Panc1 (cell line): ENCODE measurements at regions not wholly inside any gene's neighbourhood (a gene's known extent, or its start where the extent isn't known, plus 50 kb on each side); places are given as distances from the start of the nearest gene placed in this dataset.

Experiments used
- ATAC-seq: fragments of 200-7000 bp; cut with Tn5 transposase; 2 replicates; pipeline ENCODE4 v1.9.1; 2020; ENCODE audit warnings: mild to moderate bottlenecking, moderate library complexity
- BruUV-seq: library from RNA; stranded (reverse); fragments of 400-500 nt; replicated peaks from 2 replicates; lab custom pipeline; 2021; lab: Mats Ljungman, UMichigan
- CTCF ChIA-PET: fragments of 300-600 bp; sonication (Branson Sonifier 250); formaldehyde crosslinking; loops from one replicate; lab custom pipeline; 2022; ENCODE audit warnings: antibody characterized with exemption; lab: Charles Lee
- POLR2A ChIA-PET: fragments of 300-600 bp; sonication (Branson Sonifier 250); formaldehyde crosslinking; loops from one replicate; lab custom pipeline; 2022; ENCODE audit warnings: antibody characterized with exemption; lab: Charles Lee
- DNase-seq: peaks from one replicate; pipeline ENCODE4 v3.0.0-alpha.2; 2010; ENCODE audit warnings: low read depth, low spot score
- H3K27ac ChIP-seq: 2 replicates; pipeline ENCODE4 v1.5.1; 2011; ENCODE audit warnings: mild to moderate bottlenecking, low read length, inconsistent platforms
- H3K27me3 ChIP-seq: fragments of 200-500 bp; sonication (Bioruptor generic); 2 replicates; pipeline ENCODE4 v1.6.0; 2014; ENCODE audit warnings: low read length, inconsistent platforms; ENCODE audit not compliant: control insufficient read depth, insufficient read depth
- H3K36me3 ChIP-seq: fragments of 200-500 bp; sonication (Bioruptor generic); 2 replicates; pipeline ENCODE4 v1.5.1; 2014; ENCODE audit warnings: inconsistent platforms, mild to moderate bottlenecking, low read length, moderate library complexity; ENCODE audit not compliant: control insufficient read depth, insufficient read depth
- H3K4me1 ChIP-seq: 2 replicates; pipeline ENCODE4 v1.5.1; 2011; ENCODE audit warnings: inconsistent platforms, mild to moderate bottlenecking, low read length, moderate library complexity; ENCODE audit not compliant: control insufficient read depth, insufficient read depth
- H3K4me3 ChIP-seq, 2 experiments: 2 replicates each; pipeline ENCODE4 v1.5.1; 2011 to 2012; ENCODE audit warnings: low read depth in 2 of 2, low read length in 2 of 2, mild to moderate bottlenecking in 2 of 2, inconsistent platforms in 1 of 2, moderate library complexity in 1 of 2
- H3K9me3 ChIP-seq: fragments of 200-500 bp; sonication (Bioruptor generic); 2 replicates; pipeline ENCODE4 v1.5.1; 2014; ENCODE audit warnings: low read depth, mild to moderate bottlenecking, inconsistent platforms, low read length, moderate library complexity; ENCODE audit not compliant: control insufficient read depth, insufficient read depth
- POLR2AphosphoS5 ChIP-seq: IDR thresholded peaks from 2 replicates; pipeline ENCODE4 v1.6.1; 2012; ENCODE audit warnings: mild to moderate bottlenecking, low read depth, low read length, moderate library complexity
- SIN3A ChIP-seq: IDR thresholded peaks from 2 replicates; pipeline ENCODE4 v1.6.1; 2012; ENCODE audit warnings: low read depth, mild to moderate bottlenecking, low read length, moderate library complexity, borderline replicate concordance; ENCODE audit not compliant: insufficient read depth
- TCF7L2 ChIP-seq: IDR thresholded peaks from 2 replicates; pipeline ENCODE4 v1.6.1; 2011; ENCODE audit warnings: mild to moderate bottlenecking, low read depth, low read length, inconsistent platforms
- in situ Hi-C: cut with HindIII; loops from 2 replicates; pipeline ENCODE4 v1.10.0; 2016; ENCODE audit warnings: low sequenced_read_pairs, low pct_unique_long_range_greater_than_20kb
- intact Hi-C: fragments of 100-400 bp; cut with micrococcal nuclease; formaldehyde crosslinking; loops from one replicate; pipeline ENCODE4 v1.10.0; 2022; ENCODE audit not compliant: unreplicated experiment
- TF ChIP-seq, protein P1 (sequence below), 2 experiments: IDR thresholded peaks; 2 replicates each; pipeline ENCODE4 v1.6.1; 2011 to 2012; ENCODE audit warnings: low read depth in 2 of 2, control low read depth in 1 of 2, low read length in 1 of 2, mild to moderate bottlenecking in 1 of 2, moderate library complexity in 1 of 2; ENCODE audit not compliant: insufficient read depth in 1 of 2
- TF ChIP-seq, protein P2 (sequence below): fragments of 450-650 bp; IDR thresholded peaks from 2 replicates; pipeline ENCODE4 v1.5.1; 2017; ENCODE audit warnings: mild to moderate bottlenecking

DNA sequence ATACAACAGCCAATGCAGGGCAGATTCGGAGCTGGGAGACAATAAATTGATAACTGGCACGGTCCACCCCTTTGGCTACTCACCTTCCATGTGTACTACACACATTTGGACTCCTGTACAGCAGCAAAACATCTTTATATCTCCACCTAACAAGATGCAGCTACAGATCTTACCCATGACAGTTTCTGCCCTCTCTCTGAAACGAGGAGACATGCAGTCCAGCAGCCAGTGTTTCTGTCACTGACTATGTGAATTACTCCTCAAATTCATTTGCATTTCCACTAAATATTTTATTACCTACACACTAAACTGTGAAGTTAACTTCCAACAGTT is 58.7 kb upstream of the BEGAIN start:
- TF ChIP-seq TCF7L2, result no peak
- TF ChIP-seq, protein P1, sequence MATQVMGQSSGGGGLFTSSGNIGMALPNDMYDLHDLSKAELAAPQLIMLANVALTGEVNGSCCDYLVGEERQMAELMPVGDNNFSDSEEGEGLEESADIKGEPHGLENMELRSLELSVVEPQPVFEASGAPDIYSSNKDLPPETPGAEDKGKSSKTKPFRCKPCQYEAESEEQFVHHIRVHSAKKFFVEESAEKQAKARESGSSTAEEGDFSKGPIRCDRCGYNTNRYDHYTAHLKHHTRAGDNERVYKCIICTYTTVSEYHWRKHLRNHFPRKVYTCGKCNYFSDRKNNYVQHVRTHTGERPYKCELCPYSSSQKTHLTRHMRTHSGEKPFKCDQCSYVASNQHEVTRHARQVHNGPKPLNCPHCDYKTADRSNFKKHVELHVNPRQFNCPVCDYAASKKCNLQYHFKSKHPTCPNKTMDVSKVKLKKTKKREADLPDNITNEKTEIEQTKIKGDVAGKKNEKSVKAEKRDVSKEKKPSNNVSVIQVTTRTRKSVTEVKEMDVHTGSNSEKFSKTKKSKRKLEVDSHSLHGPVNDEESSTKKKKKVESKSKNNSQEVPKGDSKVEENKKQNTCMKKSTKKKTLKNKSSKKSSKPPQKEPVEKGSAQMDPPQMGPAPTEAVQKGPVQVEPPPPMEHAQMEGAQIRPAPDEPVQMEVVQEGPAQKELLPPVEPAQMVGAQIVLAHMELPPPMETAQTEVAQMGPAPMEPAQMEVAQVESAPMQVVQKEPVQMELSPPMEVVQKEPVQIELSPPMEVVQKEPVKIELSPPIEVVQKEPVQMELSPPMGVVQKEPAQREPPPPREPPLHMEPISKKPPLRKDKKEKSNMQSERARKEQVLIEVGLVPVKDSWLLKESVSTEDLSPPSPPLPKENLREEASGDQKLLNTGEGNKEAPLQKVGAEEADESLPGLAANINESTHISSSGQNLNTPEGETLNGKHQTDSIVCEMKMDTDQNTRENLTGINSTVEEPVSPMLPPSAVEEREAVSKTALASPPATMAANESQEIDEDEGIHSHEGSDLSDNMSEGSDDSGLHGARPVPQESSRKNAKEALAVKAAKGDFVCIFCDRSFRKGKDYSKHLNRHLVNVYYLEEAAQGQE (IDR thresholded peaks at IDR 0.05; ENCODE audit: insufficient read depth in 1 of 2, low read depth in 2 of 2, low read length in 1 of 2), result no peak
- TF ChIP-seq, protein P2, sequence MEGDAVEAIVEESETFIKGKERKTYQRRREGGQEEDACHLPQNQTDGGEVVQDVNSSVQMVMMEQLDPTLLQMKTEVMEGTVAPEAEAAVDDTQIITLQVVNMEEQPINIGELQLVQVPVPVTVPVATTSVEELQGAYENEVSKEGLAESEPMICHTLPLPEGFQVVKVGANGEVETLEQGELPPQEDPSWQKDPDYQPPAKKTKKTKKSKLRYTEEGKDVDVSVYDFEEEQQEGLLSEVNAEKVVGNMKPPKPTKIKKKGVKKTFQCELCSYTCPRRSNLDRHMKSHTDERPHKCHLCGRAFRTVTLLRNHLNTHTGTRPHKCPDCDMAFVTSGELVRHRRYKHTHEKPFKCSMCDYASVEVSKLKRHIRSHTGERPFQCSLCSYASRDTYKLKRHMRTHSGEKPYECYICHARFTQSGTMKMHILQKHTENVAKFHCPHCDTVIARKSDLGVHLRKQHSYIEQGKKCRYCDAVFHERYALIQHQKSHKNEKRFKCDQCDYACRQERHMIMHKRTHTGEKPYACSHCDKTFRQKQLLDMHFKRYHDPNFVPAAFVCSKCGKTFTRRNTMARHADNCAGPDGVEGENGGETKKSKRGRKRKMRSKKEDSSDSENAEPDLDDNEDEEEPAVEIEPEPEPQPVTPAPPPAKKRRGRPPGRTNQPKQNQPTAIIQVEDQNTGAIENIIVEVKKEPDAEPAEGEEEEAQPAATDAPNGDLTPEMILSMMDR, result peak; percentile 36
- TF ChIP-seq SIN3A, result no peak
- TF ChIP-seq POLR2AphosphoS5, result no peak
- H3K36me3 ChIP-seq, result no peaks in the 10 kb centered on the region
- CTCF ChIA-PET, result interaction anchor here (0.6 to 2.1 kb wide), 12 partner anchors 10 to 361 kb away, joined by 3 to 9 read pairs (median 4); no protein-coding TSS in a partner anchor
- peaks cover 15% of the 10 kb centered on the region for H3K4me1 ChIP-seq
- no peaks in the 10 kb centered on the region for H3K27me3 ChIP-seq
- DNase-seq, result no peak
- POLR2A ChIA-PET, result no interaction called here
- in situ Hi-C loops, result no loop called here
- H3K4me3 ChIP-seq, result no peak overlapping the region
- peaks cover 5% of the 10 kb centered on the region; the same call in 1 of the 2 replicates for H3K9me3 ChIP-seq
- intact Hi-C loops, result loop anchor here (5.0 kb wide), 1 partner anchor 204 kb away; no protein-coding TSS in a partner anchor
- no peak overlapping the region for H3K27ac ChIP-seq
- no peak for ATAC-seq
- no TSS peak for BruUV-seq

DNA sequence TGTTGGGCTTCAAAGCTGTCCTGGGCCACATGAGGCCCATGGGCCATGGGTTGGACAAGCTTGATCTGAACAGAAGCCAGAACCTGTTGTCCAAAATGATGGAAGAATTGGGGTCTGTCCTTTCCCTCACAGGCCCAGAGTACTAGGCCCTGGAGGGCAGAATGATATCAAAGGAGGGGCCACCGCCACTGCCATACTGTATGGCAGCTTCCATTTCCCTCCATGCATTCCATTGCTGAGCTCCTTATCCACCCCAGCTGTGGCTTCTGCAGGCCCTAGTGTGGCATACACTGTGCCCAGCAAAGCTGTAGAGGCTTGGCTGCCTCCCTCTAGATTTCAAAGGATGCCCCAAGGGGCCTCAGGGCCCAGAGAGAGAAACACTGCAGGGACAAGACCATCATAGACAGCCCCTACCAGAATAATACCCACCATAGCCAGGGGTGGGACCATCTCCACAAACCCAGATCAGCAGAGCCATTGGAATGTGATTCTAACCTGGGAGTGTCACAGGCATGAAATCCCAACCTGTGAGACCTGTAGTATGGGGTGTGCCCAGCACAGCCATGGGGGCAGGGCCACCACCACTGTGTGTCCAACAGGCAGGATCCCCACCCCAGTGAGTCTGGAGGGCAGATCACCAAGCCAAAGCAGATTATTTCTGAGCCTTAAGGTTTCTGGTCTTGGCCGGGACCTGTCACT is 61.4 kb upstream of the BEGAIN start:
- no peak overlapping the region for H3K4me3 ChIP-seq
- H3K27ac ChIP-seq, result no peak overlapping the region
- intact Hi-C loops (loop anchor here (5.0 kb wide), 1 partner anchor 206 kb away; no protein-coding TSS in a partner anchor), in situ Hi-C loops (no loop called here)
- ChIA-PET POLR2A (no interaction called here), CTCF (no interaction called here)
- no peaks in the 10 kb centered on the region for H3K27me3 ChIP-seq
- TF ChIP-seq POLR2AphosphoS5, result no peak
- TF ChIP-seq, protein P2, result no peak
- no peak for TF ChIP-seq TCF7L2
- TF ChIP-seq, protein P1 (IDR thresholded peaks at IDR 0.05; ENCODE audit: insufficient read depth in 1 of 2, low read depth in 2 of 2, low read length in 1 of 2), result no peak
- no peak for TF ChIP-seq SIN3A
- no peak for DNase-seq
- no TSS peak for BruUV-seq
- peaks cover 5% of the 10 kb centered on the region; the same call in 1 of the 2 replicates for H3K9me3 ChIP-seq
- no peak for ATAC-seq
- peaks cover 15% of the 10 kb centered on the region for H3K4me1 ChIP-seq
- no peaks in the 10 kb centered on the region for H3K36me3 ChIP-seq
